ENCODE measurements at regions not wholly inside any gene's neighbourhood (a gene's known extent, or its start where the extent isn't known, plus 50 kb on each side); places are given as distances from the start of the nearest gene placed in this dataset.

GRCh38 chr15:35921046-35921445, 375.1 kb upstream of the DPH6 start:
- ChIA-PET CTCF (no interaction called here), POLR2A (no interaction called here)
- peaks cover 5% of the 10 kb centered on the region for H3K4me1 ChIP-seq
- DNase-seq: no peak
- H3K36me3 Mint-ChIP-seq (ENCODE audit: insufficient read depth, unreplicated experiment): no peaks in the 10 kb centered on the region
- no peaks in the 10 kb centered on the region for H3K36me3 ChIP-seq (ENCODE audit: control insufficient read depth, insufficient read depth, low read length)
- no peaks in the 10 kb centered on the region for H3K27me3 Mint-ChIP-seq (ENCODE audit: insufficient read depth, unreplicated experiment)
- no peaks in the 10 kb centered on the region for H3K27me3 ChIP-seq (replicated peaks; ENCODE audit: control insufficient read depth, insufficient read depth, low read length)
- H3K27ac Mint-ChIP-seq (ENCODE audit: unreplicated experiment): no peak overlapping the region
- no peak overlapping the region for H3K4me3 Mint-ChIP-seq (ENCODE audit: unreplicated experiment)
- intact Hi-C loops (cut with micrococcal nuclease; ENCODE audit: unreplicated experiment): no loop called here
- H3K9me3 ChIP-seq: no peaks in the 10 kb centered on the region
- no peak for TF ChIP-seq CTCF (IDR thresholded peaks at IDR 0.05; ENCODE audit: insufficient read depth in 1 of 2, low read depth in 1 of 2, low read length in 1 of 2, severe bottlenecking in 1 of 2, unreplicated experiment in 1 of 2)
- peaks cover 12% of the 10 kb centered on the region for H3K9me3 Mint-ChIP-seq (ENCODE audit: unreplicated experiment)
- no TSS peak for BruUV-seq (replicated peaks)
- no peaks in the 10 kb centered on the region for H3K4me1 Mint-ChIP-seq (ENCODE audit: low read depth, unreplicated experiment)
- H3K4me3 ChIP-seq (ENCODE audit: low read depth, low read length): no peak overlapping the region

GRCh38 chr15:35925275-35926006, 379.5 kb upstream of the DPH6 start:
- no peaks in the 10 kb centered on the region for H3K27me3 Mint-ChIP-seq (ENCODE audit: insufficient read depth, unreplicated experiment)
- no peaks in the 10 kb centered on the region for H3K9me3 ChIP-seq
- H3K4me1 ChIP-seq: peaks cover 9% of the 10 kb centered on the region
- no peaks in the 10 kb centered on the region for H3K36me3 ChIP-seq (ENCODE audit: control insufficient read depth, insufficient read depth, low read length)
- TF ChIP-seq CTCF (IDR thresholded peaks at IDR 0.05; ENCODE audit: insufficient read depth in 1 of 2, low read depth in 1 of 2, low read length in 1 of 2, severe bottlenecking in 1 of 2, unreplicated experiment in 1 of 2): no peak
- H3K9me3 Mint-ChIP-seq (ENCODE audit: unreplicated experiment): no peaks in the 10 kb centered on the region
- CTCF ChIA-PET: no interaction called here
- no peaks in the 10 kb centered on the region for H3K4me1 Mint-ChIP-seq (ENCODE audit: low read depth, unreplicated experiment)
- POLR2A ChIA-PET: no interaction called here
- peak overlapping the region; percentile 76 for H3K27ac Mint-ChIP-seq (ENCODE audit: unreplicated experiment)
- no peak overlapping the region for H3K4me3 Mint-ChIP-seq (ENCODE audit: unreplicated experiment)
- H3K4me3 ChIP-seq (ENCODE audit: low read depth, low read length): no peak overlapping the region
- no peaks in the 10 kb centered on the region for H3K36me3 Mint-ChIP-seq (ENCODE audit: insufficient read depth, unreplicated experiment)
- intact Hi-C loops (cut with micrococcal nuclease; ENCODE audit: unreplicated experiment): no loop called here
- DNase-seq: no peak
- H3K27me3 ChIP-seq (replicated peaks; ENCODE audit: control insufficient read depth, insufficient read depth, low read length): no peaks in the 10 kb centered on the region
- no TSS peak for BruUV-seq (replicated peaks)

- TF ChIP-seq CTCF (IDR thresholded peaks at IDR 0.05; ENCODE audit: insufficient read depth in 1 of 2, low read depth in 1 of 2, low read length in 1 of 2, severe bottlenecking in 1 of 2, unreplicated experiment in 1 of 2): no peak
- no TSS peak for BruUV-seq (replicated peaks)
- intact Hi-C loops (cut with micrococcal nuclease; ENCODE audit: unreplicated experiment): no loop called here
- Histone ChIP-seq H3K4me3 (ENCODE audit: low read depth, low read length) (no peak overlapping the region), H3K4me1 (peaks cover 9% of the 10 kb centered on the region), H3K36me3 (ENCODE audit: control insufficient read depth, insufficient read depth, low read length) (no peaks in the 10 kb centered on the region), H3K27me3 (replicated peaks; ENCODE audit: control insufficient read depth, insufficient read depth, low read length) (no peaks in the 10 kb centered on the region), H3K9me3 (no peaks in the 10 kb centered on the region)
- Mint-ChIP-seq H3K36me3 (ENCODE audit: insufficient read depth, unreplicated experiment) (no peaks in the 10 kb centered on the region), H3K9me3 (ENCODE audit: unreplicated experiment) (no peaks in the 10 kb centered on the region), H3K27ac (ENCODE audit: unreplicated experiment) (peak overlapping the region; percentile 76), H3K27me3 (ENCODE audit: insufficient read depth, unreplicated experiment) (no peaks in the 10 kb centered on the region), H3K4me1 (ENCODE audit: low read depth, unreplicated experiment) (no peaks in the 10 kb centered on the region), H3K4me3 (ENCODE audit: unreplicated experiment) (no peak overlapping the region)
- ChIA-PET CTCF (no interaction called here), POLR2A (no interaction called here)
- no peak for DNase-seq
These were observed 380.0 kb upstream of the DPH6 start for GRCh38 chr15:35926007-35926380.

Measured in Caco-2 (cell line).